OCI-LY1 (cell line): ENCODE measurements at regions not wholly inside any gene's neighbourhood (a gene's known extent, or its start where the extent isn't known, plus 50 kb on each side); places are given as distances from the start of the nearest gene placed in this dataset.

Source experiments
- EZH2 ChIP-seq: fragments of 200-600 bp; sonication (generic), shearing (Covaris generic); IDR thresholded peaks from 2 replicates; pipeline ENCODE4 v1.8.0; 2017; ENCODE audit warnings: borderline replicate concordance, mixed run types, mild to moderate bottlenecking, antibody characterized with exemption, low read length, moderate library complexity, mixed read lengths
- TF ChIP-seq, protein P1 (sequence below): fragments of 200-600 bp; sonication (generic), shearing (Covaris generic); IDR thresholded peaks from 2 replicates; pipeline ENCODE4 v1.5.1; 2017; ENCODE audit warnings: mild to moderate bottlenecking, antibody characterized with exemption, low read length, moderate library complexity, mixed read lengths

DNA sequence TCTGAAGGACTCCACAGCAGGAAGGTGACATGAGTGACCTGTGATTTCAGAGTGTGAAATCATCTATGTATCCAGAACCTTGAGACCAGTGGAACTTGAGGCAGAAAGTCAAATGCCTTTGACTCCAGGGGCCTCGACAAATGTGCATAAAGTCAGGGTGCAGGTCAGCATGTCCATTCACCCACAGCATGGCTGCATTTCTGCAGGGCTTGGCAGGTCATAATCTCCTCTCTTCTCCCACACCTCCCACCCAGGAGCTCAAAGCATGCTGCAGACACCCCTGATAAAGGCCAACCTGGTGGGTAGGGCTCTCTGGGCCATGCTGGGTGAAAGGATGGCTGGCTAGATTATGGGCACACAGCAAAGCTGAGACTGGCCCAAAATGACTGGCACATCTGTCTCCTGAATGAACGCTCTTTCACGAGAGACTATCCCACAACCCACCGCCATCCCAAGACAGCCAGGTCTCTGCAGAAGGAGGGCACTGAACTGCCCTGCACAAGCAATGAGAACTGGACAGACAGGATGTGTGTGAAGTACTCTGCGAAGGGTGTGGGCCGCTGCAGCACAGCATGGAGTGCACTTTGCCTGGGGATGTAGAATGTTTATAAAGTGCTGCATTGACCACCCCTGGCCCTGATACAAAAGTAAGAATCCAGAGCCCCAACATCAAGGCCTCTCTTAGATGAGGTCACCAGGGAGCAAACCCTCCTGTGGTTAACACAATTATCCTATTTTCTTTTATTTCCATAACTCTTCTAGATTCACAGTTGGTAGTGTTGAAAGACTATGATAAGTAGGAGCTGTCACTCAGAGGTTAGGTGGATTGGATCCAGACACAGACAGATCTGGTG, 78.2 kb upstream of the NXT1 start:
- TF ChIP-seq, protein P1, sequence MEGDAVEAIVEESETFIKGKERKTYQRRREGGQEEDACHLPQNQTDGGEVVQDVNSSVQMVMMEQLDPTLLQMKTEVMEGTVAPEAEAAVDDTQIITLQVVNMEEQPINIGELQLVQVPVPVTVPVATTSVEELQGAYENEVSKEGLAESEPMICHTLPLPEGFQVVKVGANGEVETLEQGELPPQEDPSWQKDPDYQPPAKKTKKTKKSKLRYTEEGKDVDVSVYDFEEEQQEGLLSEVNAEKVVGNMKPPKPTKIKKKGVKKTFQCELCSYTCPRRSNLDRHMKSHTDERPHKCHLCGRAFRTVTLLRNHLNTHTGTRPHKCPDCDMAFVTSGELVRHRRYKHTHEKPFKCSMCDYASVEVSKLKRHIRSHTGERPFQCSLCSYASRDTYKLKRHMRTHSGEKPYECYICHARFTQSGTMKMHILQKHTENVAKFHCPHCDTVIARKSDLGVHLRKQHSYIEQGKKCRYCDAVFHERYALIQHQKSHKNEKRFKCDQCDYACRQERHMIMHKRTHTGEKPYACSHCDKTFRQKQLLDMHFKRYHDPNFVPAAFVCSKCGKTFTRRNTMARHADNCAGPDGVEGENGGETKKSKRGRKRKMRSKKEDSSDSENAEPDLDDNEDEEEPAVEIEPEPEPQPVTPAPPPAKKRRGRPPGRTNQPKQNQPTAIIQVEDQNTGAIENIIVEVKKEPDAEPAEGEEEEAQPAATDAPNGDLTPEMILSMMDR, result no peak
- no peak for TF ChIP-seq EZH2
